Skin epidermis (tissue), 12 donors: ENCODE measurements at regions not wholly inside any gene's neighbourhood (a gene's known extent, or its start where the extent isn't known, plus 50 kb on each side); places are given as distances from the start of the nearest gene placed in this dataset.
A peak's percentile ranks its signal among the peaks of the same experiment; 100 is the strongest.
"Not testable (repeated sequence)": the region's sequence is repeated elsewhere in the genome, so short reads cannot be mapped to it uniquely, and the experiment has no call there.

Experiments used
- H3K27ac ChIP-seq, 21 experiments: fragments of 200-600 bp; sonication (generic) in 11 of 21; one replicate each; pipeline ENCODE4 v1.5.0; 2020; ENCODE audit warnings: mild to moderate bottlenecking in 3 of 21, inconsistent platforms in 2 of 21, moderate library complexity in 2 of 21
- H3K4me3 ChIP-seq, 7 experiments: fragments of 200-600 bp; sonication (generic) in 2 of 7; one replicate each; pipeline ENCODE4 v1.5.0; 2020; ENCODE audit warnings: inconsistent platforms in 2 of 7, mild to moderate bottlenecking in 2 of 7, moderate library complexity in 1 of 7

DNA sequence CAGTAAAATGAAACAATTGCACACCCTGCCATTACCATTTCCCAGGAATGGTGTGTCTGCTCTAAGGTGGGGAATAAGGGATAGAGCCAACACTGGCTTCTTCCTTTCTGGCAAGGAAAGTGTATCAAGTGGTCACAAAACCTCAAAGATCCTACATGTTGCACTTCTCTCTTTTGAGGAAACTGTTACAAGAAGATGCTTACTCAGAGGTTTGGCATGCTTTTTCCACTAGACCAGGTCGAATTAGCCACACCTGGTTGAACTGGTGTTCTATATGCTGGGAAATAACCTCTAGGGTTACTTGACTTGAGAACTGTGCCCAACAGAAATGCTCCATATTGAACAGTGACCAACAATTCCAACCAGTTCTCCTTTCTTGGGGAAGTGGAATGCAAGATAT, 102.9 kb downstream of the LRRN1 start:
- H3K27ac ChIP-seq: no peak overlapping the region
- no peak overlapping the region for H3K4me3 ChIP-seq

GRCh38 chr3:3906171-3906570, 106.9 kb downstream of the LRRN1 start:
- Histone ChIP-seq H3K4me3 (no peak overlapping the region), H3K27ac (no peak overlapping the region)

DNA sequence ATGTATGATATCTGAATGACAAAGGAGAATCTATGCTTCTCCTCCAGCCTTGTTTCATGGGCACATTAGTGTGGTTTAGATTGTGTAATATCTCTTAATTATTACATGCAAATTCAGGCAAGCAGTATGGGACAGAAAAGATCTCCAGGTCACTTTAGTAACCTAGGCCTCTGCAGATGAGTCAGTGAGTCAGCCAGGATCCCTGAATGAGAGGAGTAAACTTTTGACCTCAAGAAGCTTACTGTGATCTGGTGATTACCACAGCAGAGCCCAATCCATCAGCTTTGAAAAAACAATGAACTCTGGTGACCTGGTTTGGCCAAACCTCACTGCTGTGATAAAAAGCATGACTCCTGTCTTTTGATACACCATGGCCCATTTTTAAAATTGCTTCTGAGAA, 107.8 kb downstream of the LRRN1 start:
- H3K27ac ChIP-seq: no peak overlapping the region
- no peak overlapping the region for H3K4me3 ChIP-seq

GRCh38 chr3:3918763-3919162, 119.5 kb downstream of the LRRN1 start:
- Histone ChIP-seq H3K4me3 (no peak overlapping the region), H3K27ac (no peak overlapping the region)

DNA sequence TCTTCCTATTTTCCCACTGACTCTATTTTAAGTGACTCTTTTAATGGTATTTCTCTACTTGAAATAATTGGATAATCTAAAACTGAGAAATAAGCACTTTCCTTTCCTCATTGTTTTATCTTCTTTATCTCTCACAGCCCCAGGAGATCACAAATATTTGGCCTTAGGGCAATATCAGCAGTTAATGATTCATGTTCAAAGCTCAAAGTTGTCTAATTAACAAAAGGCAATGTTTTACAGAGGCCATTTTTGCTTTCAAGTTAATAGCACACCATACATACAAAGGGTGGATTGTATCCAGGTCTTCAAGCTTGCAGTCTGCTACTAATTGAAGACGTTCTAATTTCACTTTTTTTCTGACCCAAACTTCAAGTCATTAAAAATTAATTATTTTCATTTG, 120.1 kb downstream of the LRRN1 start:
- Histone ChIP-seq H3K27ac (no peak overlapping the region), H3K4me3 (no peak overlapping the region)

DNA sequence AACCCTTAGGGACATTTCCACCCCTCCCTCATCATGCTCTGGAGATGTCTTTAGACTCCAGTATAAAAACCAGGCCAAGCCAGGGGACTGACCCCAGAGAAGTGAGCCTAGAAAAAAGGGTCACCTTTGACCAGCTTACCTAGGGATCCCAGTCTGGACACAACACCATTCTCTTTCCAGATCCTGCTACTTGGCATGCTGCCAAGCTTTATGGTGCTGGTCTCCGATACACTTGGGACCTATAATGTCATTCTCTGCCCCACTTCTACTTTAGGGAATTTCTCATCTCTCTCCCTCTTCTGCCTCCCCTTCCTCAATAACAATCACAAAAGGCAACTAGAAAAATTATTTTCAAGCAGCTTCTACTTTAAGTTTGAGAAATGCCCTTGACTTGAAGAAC, 124.4 kb downstream of the LRRN1 start:
- no peak overlapping the region for H3K4me3 ChIP-seq

DNA sequence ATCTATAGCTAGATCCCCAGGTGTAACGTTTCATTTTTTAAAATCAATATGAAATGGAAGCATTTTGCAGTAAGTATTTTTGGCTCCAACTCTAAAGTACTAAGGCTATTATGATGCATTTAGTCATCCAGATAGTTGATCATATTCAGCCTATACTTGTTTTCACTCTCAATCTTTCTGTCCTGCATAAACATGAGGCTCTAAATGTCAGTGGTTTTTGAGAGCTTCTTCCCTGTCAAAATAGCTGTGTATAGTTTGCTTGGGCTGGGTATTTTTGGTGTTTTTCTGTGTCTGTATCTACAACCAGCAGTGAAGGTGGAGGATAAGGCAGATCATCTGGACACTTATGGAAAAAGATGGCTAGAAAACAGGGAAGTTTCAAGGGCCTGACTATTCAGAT, 128.0 kb downstream of the LRRN1 start:
- no peak overlapping the region for H3K4me3 ChIP-seq
- H3K27ac ChIP-seq: no peak overlapping the region

More for the DNA sequence above, 124.4 kb downstream of the LRRN1 start:
- H3K27ac ChIP-seq: no peak overlapping the region

DNA sequence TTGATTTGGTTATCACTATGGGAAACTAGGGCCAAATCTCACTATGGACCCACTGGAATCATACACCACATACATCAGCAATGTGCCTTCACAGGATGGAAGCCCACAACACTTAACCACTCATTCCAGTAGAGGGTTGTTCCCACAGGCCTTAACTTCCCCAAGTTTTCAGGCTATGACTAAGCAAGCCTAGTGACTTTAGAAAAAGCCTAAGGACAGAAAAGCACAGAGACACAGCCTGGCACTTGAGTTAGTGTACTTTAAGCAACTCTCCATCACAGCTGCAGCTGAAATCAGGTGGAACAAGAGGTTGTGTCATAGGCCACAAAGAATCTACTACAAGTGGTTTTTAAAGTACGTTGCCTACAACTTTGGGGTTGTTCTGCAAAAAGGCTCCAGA, 128.7 kb downstream of the LRRN1 start:
- no peak overlapping the region for H3K4me3 ChIP-seq
- H3K27ac ChIP-seq: no peak overlapping the region

GRCh38 chr3:3941380-3941779, 142.1 kb downstream of the LRRN1 start:
- H3K27ac ChIP-seq, H3K4me3 ChIP-seq: not testable (repeated sequence)

DNA sequence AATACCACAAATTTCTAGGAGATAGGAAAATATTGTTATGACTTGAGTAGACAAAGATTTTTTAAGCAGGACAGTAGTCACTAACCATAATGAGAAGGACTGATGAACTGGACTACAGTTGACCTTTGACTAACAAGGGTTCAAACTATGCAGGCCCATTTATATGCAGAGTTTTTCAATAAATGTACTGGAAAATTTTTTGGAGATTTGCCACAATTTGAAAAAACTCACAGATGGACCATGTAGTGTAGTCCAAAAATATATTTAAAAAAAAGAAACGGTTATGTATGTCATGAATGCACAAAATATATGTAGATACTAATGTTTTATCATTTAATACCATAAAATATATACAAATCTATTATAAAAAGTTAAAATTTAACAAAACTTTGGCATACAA, 151.8 kb downstream of the LRRN1 start:
- no peak overlapping the region for H3K4me3 ChIP-seq
- no peak overlapping the region for H3K27ac ChIP-seq

DNA sequence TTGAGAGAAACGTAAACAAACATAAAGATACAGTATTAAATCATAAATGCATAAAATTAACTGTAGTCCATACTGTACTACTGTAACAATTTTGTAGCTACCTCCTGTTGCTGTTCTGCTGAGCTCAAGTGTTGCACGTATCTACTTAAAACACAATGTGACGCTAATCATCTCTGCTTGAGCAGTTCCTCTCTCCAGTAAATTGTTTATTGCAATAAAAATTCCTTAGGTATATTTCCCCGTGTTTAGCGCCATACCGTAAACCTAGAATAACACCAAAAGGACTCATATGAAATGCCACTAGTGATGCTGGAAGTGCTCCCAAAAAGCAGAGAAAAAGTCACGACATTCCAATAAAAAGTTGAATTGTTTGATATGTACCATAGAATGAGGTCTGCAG, 152.3 kb downstream of the LRRN1 start:
- Histone ChIP-seq H3K27ac (no peak overlapping the region), H3K4me3 (no peak overlapping the region)

GRCh38 chr3:3962867-3963266, 163.6 kb downstream of the LRRN1 start:
- H3K27ac ChIP-seq: not testable (repeated sequence)
- H3K4me3 ChIP-seq: peak overlapping the region in 2 of 7 experiments; percentile 2 to 14

- no peak overlapping the region for H3K27ac ChIP-seq
These were observed 184.8 kb downstream of the LRRN1 start for GRCh38 chr3:3984053-3984452.

GRCh38 chr3:3991598-3991997, 192.4 kb downstream of the LRRN1 start:
- no peak overlapping the region for H3K4me3 ChIP-seq
- H3K27ac ChIP-seq: no peak overlapping the region

More at GRCh38 chr3:3984053-3984452, 184.8 kb downstream of the LRRN1 start:
- no peak overlapping the region for H3K4me3 ChIP-seq

- H3K4me3 ChIP-seq: no peak overlapping the region
- H3K27ac ChIP-seq: no peak overlapping the region
These were observed 193.2 kb downstream of the LRRN1 start for GRCh38 chr3:3992312-3992874.

- H3K4me3 ChIP-seq: no peak overlapping the region
- no peak overlapping the region for H3K27ac ChIP-seq
These were observed 199.1 kb downstream of the LRRN1 start for GRCh38 chr3:3998140-3998922.

DNA sequence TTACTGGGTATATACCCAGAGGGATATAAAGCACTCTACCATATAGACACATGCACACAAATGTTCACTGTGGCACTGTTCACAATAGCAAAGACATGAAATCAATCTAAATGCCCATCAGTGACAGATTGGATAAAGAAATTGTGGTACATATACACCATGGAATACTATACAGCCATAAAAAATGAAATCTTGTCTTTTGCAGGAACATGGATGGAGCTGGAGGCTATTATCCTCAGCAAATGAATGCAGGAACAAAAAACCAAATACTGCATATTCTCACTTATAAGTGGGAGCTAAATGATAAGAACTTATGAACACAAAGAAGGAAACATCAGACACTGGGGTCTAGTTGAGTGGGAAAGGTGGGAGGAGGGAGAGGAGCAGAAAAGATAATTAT, 200.1 kb downstream of the LRRN1 start:
- H3K4me3 ChIP-seq, H3K27ac ChIP-seq: not testable (repeated sequence)

DNA sequence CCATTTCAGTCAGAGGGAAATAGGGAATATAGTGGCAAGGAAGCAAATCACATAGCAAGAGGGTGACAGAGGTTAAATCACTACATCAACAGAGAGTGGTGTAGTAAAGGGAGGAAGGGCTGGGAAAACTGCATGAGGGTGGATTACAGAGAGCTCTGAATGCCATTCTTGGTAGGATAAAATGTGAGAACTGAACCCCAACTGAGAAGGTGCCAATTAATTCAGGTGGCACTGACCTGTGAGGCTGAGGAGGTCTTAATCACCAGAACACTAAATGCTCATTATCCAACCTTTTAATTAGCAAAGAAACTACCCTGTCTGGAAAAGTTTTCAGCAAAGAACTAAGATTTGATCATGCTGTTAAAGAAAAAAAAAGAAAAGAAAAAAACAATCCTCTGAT, 202.7 kb downstream of the LRRN1 start:
- no peak overlapping the region for H3K27ac ChIP-seq

DNA sequence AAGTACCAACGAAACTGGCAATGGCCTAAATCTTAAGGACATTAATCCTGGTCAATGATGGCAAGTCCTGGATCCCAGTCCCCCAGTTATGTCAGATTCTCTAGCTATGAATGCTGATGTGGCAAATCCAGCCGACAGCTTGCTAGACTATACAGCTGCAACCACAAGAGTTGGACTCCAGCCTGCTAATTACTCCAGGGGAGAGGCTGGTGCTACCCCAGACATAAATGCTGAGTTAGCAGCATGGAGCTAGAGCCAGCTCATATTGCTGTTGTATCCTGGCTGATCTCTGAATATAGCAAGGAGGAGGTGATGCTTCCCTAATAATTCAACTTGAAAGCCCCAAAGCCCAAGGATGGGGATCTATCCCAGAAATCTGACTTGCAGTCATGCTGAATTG, 207.1 kb downstream of the LRRN1 start:
- Histone ChIP-seq H3K4me3 (no peak overlapping the region), H3K27ac (no peak overlapping the region)

More for the DNA sequence above, 202.7 kb downstream of the LRRN1 start:
- H3K4me3 ChIP-seq: no peak overlapping the region

DNA sequence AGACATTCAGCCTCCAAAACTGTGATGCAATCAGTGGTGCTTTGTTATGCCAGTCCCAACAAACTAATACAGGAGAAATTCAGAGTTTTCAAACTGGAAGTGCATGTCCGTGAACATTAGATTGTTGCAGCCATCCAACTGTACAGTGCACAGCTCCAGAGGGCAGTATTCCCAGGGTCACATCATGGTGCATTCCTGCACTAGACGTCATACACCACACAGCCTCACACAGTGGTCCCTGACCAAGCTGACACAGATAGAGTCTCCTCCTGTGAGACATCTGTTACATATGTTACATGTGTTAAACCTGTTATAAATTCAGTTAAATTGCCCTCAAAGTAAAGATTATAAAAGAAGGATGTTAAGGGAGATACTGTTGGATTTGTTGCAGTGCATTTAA, 209.0 kb downstream of the LRRN1 start:
- Histone ChIP-seq H3K4me3 (no peak overlapping the region), H3K27ac (no peak overlapping the region)

GRCh38 chr3:4011166-4011565, 211.9 kb downstream of the LRRN1 start:
- no peak overlapping the region for H3K27ac ChIP-seq
- H3K4me3 ChIP-seq: no peak overlapping the region

DNA sequence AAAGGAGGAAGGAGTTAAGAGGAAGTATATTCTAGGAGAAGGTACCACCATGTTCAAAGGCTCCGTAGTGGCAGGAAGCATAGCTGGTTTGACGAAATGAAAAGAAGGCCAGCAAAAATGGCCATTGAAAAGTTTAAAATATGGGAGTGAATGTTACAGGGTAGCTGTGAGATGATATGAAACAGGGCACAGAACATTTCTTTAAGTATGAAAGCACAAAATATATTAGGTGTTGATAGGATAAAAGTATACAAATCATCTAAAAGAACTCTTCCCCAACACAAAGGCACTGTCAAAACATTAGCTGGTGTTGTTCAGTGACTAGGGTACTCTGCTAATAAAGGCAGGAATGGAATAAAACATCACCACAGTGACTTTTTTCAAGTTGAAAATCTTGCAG, 216.2 kb downstream of the LRRN1 start:
- no peak overlapping the region for H3K4me3 ChIP-seq
- no peak overlapping the region for H3K27ac ChIP-seq
